H1 (cell line): ENCODE measurements at regions not wholly inside any gene's neighbourhood (a gene's known extent, or its start where the extent isn't known, plus 50 kb on each side); places are given as distances from the start of the nearest gene placed in this dataset.

ENCODE experiments used
- CTCF ChIA-PET: fragments of 300-600 bp; sonication (Branson Sonifier 250); formaldehyde crosslinking; loops from one replicate; lab custom pipeline; 2021; ENCODE audit not compliant: partially characterized antibody; lab: Charles Lee
- POLR2A ChIA-PET: fragments of 300-600 bp; sonication (Branson Sonifier 250); formaldehyde crosslinking; loops from one replicate; lab custom pipeline; 2021; ENCODE audit warnings: inconsistent platforms; ENCODE audit not compliant: partially characterized antibody; lab: Charles Lee
- DNase-seq, 2 experiments: peaks; one replicate each; pipeline versions ENCODE4 v3.0.0 to v3.0.0-alpha.2; 2010 to 2022; ENCODE audit warnings: low spot score in 2 of 2, low read depth in 1 of 2, mixed read lengths in 1 of 2
- FAIRE-seq: peaks from 2 replicates; lab custom pipeline; 2011; peaks lifted over from hg19 to GRCh38; lab: Jason Lieb, UNC
- H2AFZ ChIP-seq: 2 replicates; pipeline ENCODE4 v1.8.1; 2012; ENCODE audit warnings: low read length, inconsistent platforms
- H2AK5ac ChIP-seq: 2 replicates; pipeline ENCODE4 v1.6.1; 2013; ENCODE audit warnings: low read depth, low read length
- H2BK120ac ChIP-seq: replicated peaks from 2 replicates; pipeline ENCODE3; 2013; ENCODE audit warnings: low read depth, low read length, inconsistent platforms
- H2BK12ac ChIP-seq: 2 replicates; pipeline ENCODE4 v1.6.1; 2013; ENCODE audit warnings: low read depth, low read length
- H2BK15ac ChIP-seq: 2 replicates; pipeline ENCODE4 v1.6.1; 2013; ENCODE audit warnings: low read length
- H2BK20ac ChIP-seq: 2 replicates; pipeline ENCODE4 v1.6.1; 2013; ENCODE audit warnings: low read length
- H2BK5ac ChIP-seq: 2 replicates; pipeline ENCODE4 v1.6.1; 2013; ENCODE audit warnings: low read depth, low read length
- H3K14ac ChIP-seq: 2 replicates; pipeline ENCODE4 v1.6.1; 2013; ENCODE audit warnings: inconsistent platforms; ENCODE audit not compliant: insufficient read length
- H3K18ac ChIP-seq: 2 replicates; pipeline ENCODE4 v1.6.1; 2013; ENCODE audit warnings: low read length; ENCODE audit errors: extremely low read depth
- H3K23ac ChIP-seq: 2 replicates; pipeline ENCODE4 v1.6.1; 2013; ENCODE audit warnings: inconsistent platforms; ENCODE audit not compliant: insufficient read length
- H3K23me2 ChIP-seq: 2 replicates; pipeline ENCODE4 v1.6.1; 2013; ENCODE audit warnings: low read depth, low read length
- H3K27ac ChIP-seq: 2 replicates; pipeline ENCODE4 v1.6.1; 2011; ENCODE audit warnings: low read depth, low read length, inconsistent platforms
- H3K27me3 ChIP-seq, 4 experiments: replicated peaks in 1 of 4; 1 replicate in 1 of 4; 2 replicates in 3 of 4; pipeline versions ENCODE4 v1.6.1 to v1.8.1; 2011 to 2013; ENCODE audit warnings: low read length in 3 of 4, mild to moderate bottlenecking in 3 of 4, inconsistent platforms in 2 of 4, mixed read lengths in 2 of 4, moderate library complexity in 1 of 4; ENCODE audit not compliant: control insufficient read depth in 3 of 4, insufficient read depth in 3 of 4; ENCODE audit errors: extremely low read depth in 1 of 4
- H3K36me3 ChIP-seq, 4 experiments: 2 replicates each; pipeline versions ENCODE4 v1.6.1 to v1.8.1; 2011 to 2013; ENCODE audit warnings: mild to moderate bottlenecking in 4 of 4, low read length in 3 of 4, moderate library complexity in 2 of 4, control low read depth in 1 of 4, inconsistent platforms in 1 of 4; ENCODE audit not compliant: insufficient read depth in 4 of 4, control insufficient read depth in 2 of 4
- H3K4ac ChIP-seq: replicated peaks from 2 replicates; pipeline ENCODE3; 2013; ENCODE audit warnings: low read length, low read depth, mixed read lengths, inconsistent platforms; ENCODE audit not compliant: insufficient read length
- H3K4me1 ChIP-seq, 4 experiments: replicated peaks in 1 of 4; 1 replicate in 1 of 4; 2 replicates in 3 of 4; pipeline versions ENCODE4 v1.6.1 to v1.8.1; 2011 to 2013; ENCODE audit warnings: low read length in 3 of 4, inconsistent platforms in 2 of 4, mixed read lengths in 1 of 4; ENCODE audit not compliant: insufficient read depth in 4 of 4, control insufficient read depth in 3 of 4
- H3K4me2 ChIP-seq, 2 experiments: 2 replicates each; pipeline versions ENCODE4 v1.6.1 to v1.8.1; 2011 to 2013; ENCODE audit warnings: low read depth in 2 of 2, low read length in 2 of 2, control low read depth in 1 of 2, inconsistent platforms in 1 of 2, mild to moderate bottlenecking in 1 of 2; ENCODE audit not compliant: insufficient read depth in 1 of 2
- H3K4me3 ChIP-seq, 4 experiments: fragments of 200-600, 300-600 bp in 1 of 4; sonication (generic), shearing (Covaris generic), sonication (Bioruptor Twin) in 1 of 4; 2 replicates each; pipeline versions ENCODE4 v1.5.1 to v1.8.1; 2011 to 2016; ENCODE audit warnings: low read length in 4 of 4, low read depth in 3 of 4, control low read depth in 2 of 4, inconsistent platforms in 2 of 4, mild to moderate bottlenecking in 2 of 4, mixed read lengths in 1 of 4, moderate library complexity in 1 of 4; ENCODE audit not compliant: insufficient read depth in 2 of 4; ENCODE audit errors: extremely low read depth in 1 of 4
- H3K56ac ChIP-seq: replicated peaks from 2 replicates; pipeline ENCODE3; 2013; ENCODE audit warnings: low read depth, mild to moderate bottlenecking, mixed read lengths, low read length, inconsistent platforms; ENCODE audit not compliant: insufficient read length
- H3K79me1 ChIP-seq: 2 replicates; pipeline ENCODE4 v1.6.1; 2013; ENCODE audit warnings: low read depth, low read length, control low read depth
- H3K79me2 ChIP-seq, 2 experiments: 2 replicates each; pipeline versions ENCODE4 v1.6.1 to v1.8.1; 2012 to 2013; ENCODE audit warnings: low read length in 2 of 2, mild to moderate bottlenecking in 2 of 2, inconsistent platforms in 1 of 2; ENCODE audit not compliant: insufficient read depth in 2 of 2, control insufficient read depth in 1 of 2
- H3K9ac ChIP-seq, 4 experiments: replicated peaks in 1 of 4; 1 replicate in 1 of 4; 2 replicates in 3 of 4; pipeline versions ENCODE4 v1.6.1 to v1.8.1; 2011 to 2013; ENCODE audit warnings: low read depth in 3 of 4, low read length in 3 of 4, control low read depth in 2 of 4, mild to moderate bottlenecking in 2 of 4, moderate library complexity in 2 of 4, inconsistent platforms in 1 of 4; ENCODE audit errors: extremely low read depth in 1 of 4
- H3K9me3 ChIP-seq, 2 experiments: 2 replicates each; pipeline versions ENCODE4 v1.6.1 to v1.8.1; 2012 to 2013; ENCODE audit warnings: mild to moderate bottlenecking in 2 of 2, moderate library complexity in 2 of 2, control low read depth in 1 of 2, inconsistent platforms in 1 of 2, low read depth in 1 of 2, low read length in 1 of 2, mixed read lengths in 1 of 2; ENCODE audit not compliant: insufficient read depth in 2 of 2
- H4K20me1 ChIP-seq, 2 experiments: replicated peaks in 1 of 2; 2 replicates each; pipeline versions ENCODE3 to v1.8.1; 2011 to 2013; ENCODE audit warnings: inconsistent platforms in 2 of 2, low read length in 2 of 2, mild to moderate bottlenecking in 1 of 2; ENCODE audit not compliant: insufficient read depth in 2 of 2, control insufficient read depth in 1 of 2
- H4K5ac ChIP-seq: 2 replicates; pipeline ENCODE4 v1.6.1; 2013; ENCODE audit warnings: low read length, low read depth, mixed read lengths, inconsistent platforms; ENCODE audit not compliant: insufficient read length
- H4K8ac ChIP-seq: 2 replicates; pipeline ENCODE4 v1.8.0; 2013; ENCODE audit warnings: mild to moderate bottlenecking, moderate library complexity, low read length, inconsistent platforms; ENCODE audit not compliant: insufficient read depth; ENCODE audit errors: extremely low read depth
- H4K91ac ChIP-seq: replicated peaks from 2 replicates; pipeline ENCODE3; 2013; ENCODE audit warnings: low read length, mixed read lengths, inconsistent platforms; ENCODE audit not compliant: insufficient read length
- CHD2 ChIP-seq: IDR thresholded peaks from 2 replicates; pipeline ENCODE4 v1.6.1; 2012; ENCODE audit warnings: low read length, improper control_type of control experiment
- CREB1 ChIP-seq: IDR thresholded peaks from 2 replicates; pipeline ENCODE4 v1.6.1; 2012; ENCODE audit warnings: inconsistent platforms
- CTBP2 ChIP-seq: IDR thresholded peaks from 2 replicates; pipeline ENCODE4 v1.7.0; 2011; ENCODE audit warnings: borderline replicate concordance, mild to moderate bottlenecking, moderate library complexity, mixed read lengths, low read length; ENCODE audit not compliant: insufficient read depth, insufficient read length
- E2F6 ChIP-seq: IDR thresholded peaks from 2 replicates; pipeline ENCODE4 v1.6.1; 2012; ENCODE audit warnings: inconsistent platforms
- FOSL1 ChIP-seq: IDR thresholded peaks from 2 replicates; pipeline ENCODE4 v1.6.1; 2011; ENCODE audit warnings: mild to moderate bottlenecking, low read depth, low read length, moderate library complexity; ENCODE audit not compliant: insufficient read depth
- KDM4A ChIP-seq: IDR thresholded peaks from one replicate; pipeline ENCODE4 v1.7.1; 2012; ENCODE audit warnings: low read depth, mild to moderate bottlenecking, moderate library complexity, low read length, inconsistent platforms; ENCODE audit not compliant: severe bottlenecking
- MAX ChIP-seq: IDR thresholded peaks from 2 replicates; pipeline ENCODE4 v1.6.1; 2012; ENCODE audit warnings: inconsistent platforms
- POU5F1 ChIP-seq: IDR thresholded peaks from 2 replicates; pipeline ENCODE4 v1.6.1; 2011; ENCODE audit warnings: low read depth, mild to moderate bottlenecking, low read length, moderate library complexity
- SIN3A ChIP-seq, 2 experiments: IDR thresholded peaks in 1 of 2; conservative IDR thresholded peaks in 1 of 2; 2 replicates each; pipeline ENCODE4 v1.6.1; 2011 to 2012; ENCODE audit warnings: low read length in 2 of 2, improper control_type of control experiment in 1 of 2, low read depth in 1 of 2, mild to moderate bottlenecking in 1 of 2
- SP2 ChIP-seq: IDR thresholded peaks from 2 replicates; pipeline ENCODE4 v1.6.1; 2012; ENCODE audit warnings: mild to moderate bottlenecking, low read length, inconsistent platforms
- YY1 ChIP-seq: IDR thresholded peaks from 2 replicates; pipeline ENCODE4 v1.6.1; 2011; ENCODE audit warnings: low read depth, mild to moderate bottlenecking, low read length
- WGBS, 2 experiments: shearing (Covaris generic) in 1 of 2; methylation state at CpG; one replicate each; pipeline versions ENCODE4 v1.1.6 to v1.1.7; 2013 to 2015; ENCODE audit warnings: low lambda C conversion rate in 2 of 2, mixed read lengths in 2 of 2, inconsistent platforms in 1 of 2, low coverage in 1 of 2, missing lambda C conversion rate in 1 of 2; ENCODE audit not compliant: insufficient replicate concordance in 2 of 2, insufficient coverage in 1 of 2, insufficient read length in 1 of 2; ENCODE audit errors: extremely low coverage in 1 of 2, missing lambda C conversion rate in 1 of 2; 5-methylcytosine and 5-hydroxymethylcytosine counted together

- Histone ChIP-seq H2BK20ac (no peak overlapping the region), H3K79me2 (no peaks in the 10 kb centered on the region), H3K4ac (no peak overlapping the region), H4K91ac (no peak overlapping the region), H3K9me3 (peaks cover 0 to 3% of the 10 kb centered on the region in 2 experiments; a peak in 2 of 4 replicates), H2AK5ac (no peak overlapping the region), H3K27ac (no peak overlapping the region), H3K4me2 (no peak overlapping the region), H3K4me1 (no peaks in the 10 kb centered on the region), H3K79me1 (no peaks in the 10 kb centered on the region), H2AFZ (0 out of 2 replicates have a peak overlapping the region, but pooled peaks have one; percentile 71), H3K14ac (no peak overlapping the region), H2BK12ac (no peak overlapping the region), H4K5ac (no peak overlapping the region), H2BK120ac (no peak overlapping the region), H3K4me3 (no peak overlapping the region), H3K36me3 (no peaks in the 10 kb centered on the region), H3K18ac (no peak overlapping the region), H3K23me2 (no peaks in the 10 kb centered on the region), H3K27me3 (no peaks in the 10 kb centered on the region), H2BK15ac (no peak overlapping the region), H2BK5ac (no peak overlapping the region), H4K20me1 (no peaks in the 10 kb centered on the region), H3K56ac (no peak overlapping the region), H3K23ac (no peak overlapping the region), H3K9ac (no peak overlapping the region), H4K8ac (no peak overlapping the region)
- DNase-seq (no peak), FAIRE-seq (no peak)
- 84% methylated on average over 7 of the region's 7 CpGs; no CpG with 5 or more reads in 1 of the 2 experiments for WGBS, 2 experiments
- POLR2A ChIA-PET = no interaction called here
- CTCF ChIA-PET = interaction anchor here (0.9 kb wide), 1 partner anchor 99 kb away, joined by 3 read pairs; no protein-coding TSS in a partner anchor
- TF ChIP-seq CHD2 (no peak), SIN3A (conservative IDR thresholded peaks at IDR 0.05 in 1 of 2, IDR thresholded peaks at IDR 0.05 in 1 of 2; ENCODE audit: low read depth in 1 of 2, low read length in 2 of 2) (no peak), CREB1 (no peak), POU5F1 (no peak), KDM4A (no peak), YY1 (no peak), E2F6 (peak; percentile 50; the same call in 1 of the 2 replicates), SP2 (no peak), CTBP2 (no peak), MAX (peak; percentile 57; the same call in 1 of the 2 replicates), FOSL1 (no peak)
Observed at GRCh38 chr2:176924909-176925534, 287.6 kb upstream of the HNRNPA3 start.
